ENCODE measurements at regions not wholly inside any gene's neighbourhood (a gene's known extent, or its start where the extent isn't known, plus 50 kb on each side); places are given as distances from the start of the nearest gene placed in this dataset.

- Mint-ChIP-seq H3K4me3 (no peak overlapping the region), H3K4me1 (no peaks in the 10 kb centered on the region), H3K36me3 (no peaks in the 10 kb centered on the region), H3K27me3 (no peaks in the 10 kb centered on the region), H3K9me3 (peaks cover 0 to 12% (median 2%) of the 10 kb centered on the region in 7 donors), H3K27ac (no peak overlapping the region)
- no peak for DNase-seq
- no peak for ATAC-seq (ENCODE audit: low read depth in 2 of 2)
Measured at GRCh38 chr2:150286730-150287362, 200.6 kb downstream of the RND3 start.

GRCh38 chr2:150284116-150284515 lies 203.4 kb downstream of the RND3 start:
- peaks cover 0 to 18% (median 3%) of the 10 kb centered on the region in 7 donors for H3K9me3 Mint-ChIP-seq

DNA sequence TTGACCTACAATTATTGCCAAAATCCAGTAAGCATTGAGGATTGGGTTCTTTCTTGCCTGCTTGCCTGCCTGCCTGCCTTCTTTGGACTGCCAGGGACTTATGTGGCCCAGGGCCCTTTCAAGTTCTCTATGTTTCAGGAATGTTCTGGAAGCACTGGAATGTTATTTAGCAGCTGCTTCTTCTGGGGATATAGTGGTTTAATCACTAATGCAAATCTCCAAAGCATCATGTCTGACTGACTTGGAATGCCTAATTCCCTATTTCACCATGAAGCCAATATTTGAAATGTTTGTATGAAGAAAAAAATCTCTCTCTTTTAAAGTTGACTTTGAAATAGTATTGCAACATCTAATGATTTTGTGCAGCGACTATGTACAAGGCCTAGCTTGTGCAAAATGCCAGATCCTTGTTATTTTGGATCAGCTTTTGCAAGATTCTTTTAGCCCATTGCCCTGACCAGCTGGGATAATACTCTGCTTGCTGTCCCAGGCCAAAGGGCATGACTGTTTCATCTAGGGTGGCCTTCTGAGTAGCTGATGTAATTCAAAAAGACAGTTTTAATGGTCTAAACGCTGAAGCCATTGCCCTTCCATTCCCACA lies 204.6 kb downstream of the RND3 start:
- ATAC-seq (ENCODE audit: low read depth in 2 of 2) (no peak), DNase-seq (no peak)
- Mint-ChIP-seq H3K4me1 (no peaks in the 10 kb centered on the region), H3K36me3 (no peaks in the 10 kb centered on the region), H3K27ac (no peak overlapping the region), H3K9me3 (peaks cover 0 to 16% (median 5%) of the 10 kb centered on the region in 7 donors), H3K4me3 (no peak overlapping the region), H3K27me3 (no peaks in the 10 kb centered on the region)

More at GRCh38 chr2:150284116-150284515, 203.4 kb downstream of the RND3 start:
- no peaks in the 10 kb centered on the region for H3K27me3 Mint-ChIP-seq
- DNase-seq (no peak), ATAC-seq (ENCODE audit: low read depth in 2 of 2) (no peak)
- H3K36me3 Mint-ChIP-seq = no peaks in the 10 kb centered on the region
- H3K27ac Mint-ChIP-seq = no peak overlapping the region
- H3K4me1 Mint-ChIP-seq = no peaks in the 10 kb centered on the region
- H3K4me3 Mint-ChIP-seq = no peak overlapping the region

DNA sequence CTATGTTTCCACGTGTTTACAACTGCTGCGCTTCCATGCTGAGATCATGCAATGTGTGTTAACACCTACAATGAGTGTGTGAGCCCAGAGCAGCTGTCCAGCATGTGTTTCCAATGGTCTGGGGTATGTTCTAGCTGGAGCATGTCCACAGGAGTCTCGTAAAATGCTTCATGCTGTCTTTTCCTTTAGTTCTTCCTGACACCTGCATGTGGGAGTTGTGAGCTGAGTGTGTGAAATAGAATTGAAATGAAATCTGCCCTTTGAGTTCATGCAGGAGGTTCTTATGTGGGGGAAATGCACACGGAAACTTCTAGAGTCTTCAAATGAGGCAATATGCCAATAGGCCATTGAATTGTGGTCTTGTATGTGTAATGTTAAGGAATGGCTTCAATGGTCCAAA lies 205.1 kb downstream of the RND3 start:
- Mint-ChIP-seq H3K27ac (no peak overlapping the region), H3K4me1 (no peaks in the 10 kb centered on the region), H3K9me3 (peaks cover 3 to 14% (median 7%) of the 10 kb centered on the region in 7 donors), H3K27me3 (no peaks in the 10 kb centered on the region), H3K36me3 (no peaks in the 10 kb centered on the region), H3K4me3 (no peak overlapping the region)
- ATAC-seq (ENCODE audit: low read depth in 2 of 2) (no peak), DNase-seq (no peak)

GRCh38 chr2:150280231-150280630 lies 207.2 kb downstream of the RND3 start:
- Mint-ChIP-seq H3K9me3 (peaks cover 12 to 22% (median 14%) of the 10 kb centered on the region in 7 donors), H3K4me1 (no peaks in the 10 kb centered on the region), H3K27ac (no peak overlapping the region), H3K4me3 (no peak overlapping the region), H3K36me3 (no peaks in the 10 kb centered on the region), H3K27me3 (no peaks in the 10 kb centered on the region)
- DNase-seq (no peak), ATAC-seq (ENCODE audit: low read depth in 2 of 2) (no peak)

DNA sequence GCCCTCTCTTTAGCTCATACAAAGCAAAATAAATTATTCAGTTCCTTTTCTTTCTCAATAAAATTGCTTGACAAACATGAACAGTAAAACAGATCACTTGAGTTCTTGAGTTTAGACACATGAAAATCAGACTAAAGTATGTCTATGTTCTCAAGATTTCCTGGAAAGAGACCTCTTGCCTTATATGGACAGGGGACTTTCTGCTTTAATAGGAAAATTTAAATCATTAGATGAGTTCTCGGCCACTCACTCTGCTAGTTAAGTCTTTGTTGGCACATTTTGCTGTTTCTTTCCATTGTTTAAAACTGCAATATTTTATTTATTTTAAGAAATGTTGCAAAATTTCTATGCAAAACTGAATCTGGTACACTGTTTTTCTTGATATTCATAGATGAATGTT lies 207.8 kb downstream of the RND3 start:
- H3K27ac Mint-ChIP-seq = no peak overlapping the region
- DNase-seq (no peak), ATAC-seq (ENCODE audit: low read depth in 2 of 2) (no peak)
- no peaks in the 10 kb centered on the region for H3K36me3 Mint-ChIP-seq
- H3K9me3 Mint-ChIP-seq = peaks cover 12 to 22% (median 15%) of the 10 kb centered on the region in 7 donors
- H3K4me1 Mint-ChIP-seq = no peaks in the 10 kb centered on the region
- no peak overlapping the region for H3K4me3 Mint-ChIP-seq
- H3K27me3 Mint-ChIP-seq = no peaks in the 10 kb centered on the region

- Mint-ChIP-seq H3K4me3 (no peak overlapping the region), H3K9me3 (peaks cover 12 to 18% (median 15%) of the 10 kb centered on the region in 7 donors), H3K36me3 (no peaks in the 10 kb centered on the region), H3K27me3 (no peaks in the 10 kb centered on the region), H3K27ac (no peak overlapping the region), H3K4me1 (no peaks in the 10 kb centered on the region)
- ATAC-seq (ENCODE audit: low read depth in 2 of 2) = no peak
- no peak for DNase-seq
Measured at GRCh38 chr2:150276737-150277136, 210.7 kb downstream of the RND3 start.

- Mint-ChIP-seq H3K9me3 (peaks cover 8 to 18% (median 13%) of the 10 kb centered on the region in 7 donors), H3K27me3 (no peaks in the 10 kb centered on the region), H3K36me3 (no peaks in the 10 kb centered on the region), H3K4me1 (no peaks in the 10 kb centered on the region), H3K27ac (no peak overlapping the region), H3K4me3 (no peak overlapping the region)
- ATAC-seq (ENCODE audit: low read depth in 2 of 2) = no peak
- DNase-seq = no peak
Measured at GRCh38 chr2:150274108-150274507, 213.4 kb downstream of the RND3 start.

- H3K36me3 Mint-ChIP-seq = no peaks in the 10 kb centered on the region
- H3K4me3 Mint-ChIP-seq = no peak overlapping the region
- no peak for DNase-seq
- H3K4me1 Mint-ChIP-seq = no peaks in the 10 kb centered on the region
- peaks cover 3 to 12% (median 7%) of the 10 kb centered on the region in 7 donors for H3K9me3 Mint-ChIP-seq
- H3K27me3 Mint-ChIP-seq = no peaks in the 10 kb centered on the region
- H3K27ac Mint-ChIP-seq = no peak overlapping the region
- ATAC-seq (ENCODE audit: low read depth in 2 of 2) = no peak
Measured at GRCh38 chr2:150271952-150272802, 215.3 kb downstream of the RND3 start.

DNA sequence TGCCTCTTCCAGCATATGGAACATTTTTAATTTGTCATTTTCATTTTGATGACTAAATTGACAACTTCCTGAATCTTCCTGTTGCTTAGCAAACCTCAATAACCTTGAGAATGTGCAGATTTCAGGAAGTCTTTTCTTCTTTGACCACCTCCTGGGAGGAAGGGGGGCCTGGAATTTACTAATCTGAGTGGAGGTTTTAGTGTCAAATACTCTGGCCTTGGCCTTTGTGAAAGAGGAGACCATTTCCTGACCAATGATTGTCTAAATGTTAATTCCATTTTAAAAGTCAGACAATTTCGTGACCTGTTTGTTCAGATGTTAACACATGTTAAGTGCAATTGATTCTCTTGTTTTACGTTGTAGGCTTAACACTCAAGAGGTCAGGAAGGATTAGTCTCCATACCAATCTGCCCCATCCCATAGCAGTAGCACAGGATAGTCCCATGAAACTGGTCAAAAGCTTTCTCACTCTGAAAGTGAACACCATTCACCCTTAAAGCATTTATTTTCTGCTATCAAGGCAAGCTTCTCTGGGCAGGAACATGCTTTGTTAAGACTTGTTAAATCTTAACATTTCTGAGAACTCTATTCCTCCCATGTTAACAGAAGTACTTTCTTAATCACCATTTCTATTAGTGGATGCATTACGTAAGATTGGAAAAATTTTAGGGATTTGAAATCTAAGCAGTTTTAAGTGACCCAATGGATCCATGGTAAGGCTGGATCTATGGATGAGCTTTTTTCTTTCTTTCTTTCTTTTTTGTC lies 219.6 kb downstream of the RND3 start:
- no peaks in the 10 kb centered on the region for H3K4me1 Mint-ChIP-seq
- H3K27ac Mint-ChIP-seq = no peak overlapping the region
- peaks cover 0 to 5% (median 0%) of the 10 kb centered on the region in 7 donors for H3K9me3 Mint-ChIP-seq
- H3K36me3 Mint-ChIP-seq = no peaks in the 10 kb centered on the region
- no peak for ATAC-seq (ENCODE audit: low read depth in 2 of 2)
- H3K27me3 Mint-ChIP-seq = no peaks in the 10 kb centered on the region
- H3K4me3 Mint-ChIP-seq = no peak overlapping the region
- DNase-seq = no peak

DNA sequence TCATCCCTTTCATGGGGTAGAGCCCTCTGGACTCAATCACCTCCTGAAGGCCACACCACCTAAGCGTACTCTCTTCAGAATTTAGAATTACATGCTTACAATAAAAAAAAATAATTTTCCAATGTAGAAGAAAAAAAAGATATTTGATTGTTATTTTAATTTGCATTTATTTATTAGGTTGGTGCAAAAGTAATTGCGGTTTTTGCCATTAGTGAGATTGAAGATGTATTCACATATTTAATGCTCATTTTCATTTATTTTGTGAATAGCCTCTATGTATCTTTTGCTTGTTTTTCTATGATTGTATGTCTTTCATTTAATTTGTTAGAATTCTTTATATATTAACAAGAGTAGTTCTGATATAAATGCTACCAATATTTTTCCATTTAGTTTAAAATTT lies 220.5 kb downstream of the RND3 start:
- ATAC-seq (ENCODE audit: low read depth in 2 of 2) (no peak), DNase-seq (no peak)
- H3K27ac Mint-ChIP-seq = no peak overlapping the region

DNA sequence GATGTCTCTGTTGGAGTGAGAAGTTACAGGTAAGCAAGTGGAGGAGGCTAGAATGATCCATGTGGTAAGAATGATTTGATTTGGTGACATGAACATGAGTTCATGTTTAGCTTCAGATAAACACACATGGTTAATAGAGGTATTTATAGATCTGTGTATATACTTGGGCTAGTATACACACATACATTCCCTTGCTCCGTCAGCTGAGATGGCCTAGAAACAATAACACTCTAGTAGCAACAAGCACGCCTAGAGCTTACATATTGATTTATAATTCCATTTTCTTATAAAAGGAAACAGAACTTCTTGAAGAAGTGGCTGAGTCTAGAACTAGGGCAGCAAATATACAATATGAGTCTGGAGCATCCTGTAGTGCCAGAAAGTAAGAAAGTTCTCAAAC lies 223.0 kb downstream of the RND3 start:
- Mint-ChIP-seq H3K4me1 (no peaks in the 10 kb centered on the region), H3K27ac (no peak overlapping the region), H3K9me3 (peaks cover 0 to 12% (median 3%) of the 10 kb centered on the region in 7 donors), H3K4me3 (no peak overlapping the region), H3K36me3 (no peaks in the 10 kb centered on the region), H3K27me3 (no peaks in the 10 kb centered on the region)
- ATAC-seq (ENCODE audit: low read depth in 2 of 2) (no peak), DNase-seq (no peak)

More for the DNA sequence above, 220.5 kb downstream of the RND3 start:
- Mint-ChIP-seq H3K9me3 (peaks cover 0 to 5% (median 2%) of the 10 kb centered on the region in 7 donors), H3K4me1 (no peaks in the 10 kb centered on the region), H3K27me3 (no peaks in the 10 kb centered on the region), H3K36me3 (no peaks in the 10 kb centered on the region), H3K4me3 (no peak overlapping the region)

- DNase-seq = no peak
- H3K27me3 Mint-ChIP-seq = no peaks in the 10 kb centered on the region
- no peaks in the 10 kb centered on the region for H3K36me3 Mint-ChIP-seq
- H3K9me3 Mint-ChIP-seq = peaks cover 0 to 12% (median 2%) of the 10 kb centered on the region in 7 donors
- no peak overlapping the region for H3K4me3 Mint-ChIP-seq
- H3K4me1 Mint-ChIP-seq = no peaks in the 10 kb centered on the region
- ATAC-seq (ENCODE audit: low read depth in 2 of 2) = no peak
- no peak overlapping the region for H3K27ac Mint-ChIP-seq
Measured at GRCh38 chr2:150261691-150262090, 225.8 kb downstream of the RND3 start.
